ENCODE measurements at regions not wholly inside any gene's neighbourhood (a gene's known extent, or its start where the extent isn't known, plus 50 kb on each side); places are given as distances from the start of the nearest gene placed in this dataset.
"Not testable (repeated sequence)": the region's sequence is repeated elsewhere in the genome, so short reads cannot be mapped to it uniquely, and the experiment has no call there.

DNA sequence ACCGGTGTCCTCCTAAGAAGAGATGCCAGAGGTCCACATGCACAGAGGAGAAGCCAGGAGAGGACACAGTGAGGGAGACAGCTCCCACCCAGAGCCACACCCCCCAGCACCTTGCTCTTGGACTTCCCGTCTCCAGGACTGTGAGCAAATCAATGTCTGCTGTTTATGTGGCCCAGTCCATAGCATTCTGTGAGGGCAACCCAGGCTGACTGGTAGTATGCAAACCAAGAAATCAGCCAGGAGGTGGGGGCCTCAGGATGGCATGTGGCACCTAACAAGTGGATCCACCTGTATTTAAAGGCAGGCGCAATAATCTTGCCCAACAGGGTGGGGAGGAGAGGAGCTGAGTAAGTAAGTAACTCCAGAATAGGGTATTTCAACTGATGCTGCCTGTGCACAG, 136.4 kb downstream of the BRD1 start:
- H3K4me3 Mint-ChIP-seq, result no peak overlapping the region
- H3K4me1 Mint-ChIP-seq, result no peaks in the 10 kb centered on the region
- no peak for DNase-seq (ENCODE audit: low spot score in 2 of 2)
- ATAC-seq (ENCODE audit: low read depth), result no peak
- no peak overlapping the region for H3K27ac Mint-ChIP-seq
- no peaks in the 10 kb centered on the region for H3K9me3 Mint-ChIP-seq
- H3K36me3 Mint-ChIP-seq, result no peaks in the 10 kb centered on the region
- H3K27me3 Mint-ChIP-seq, result peaks cover 21% of the 10 kb centered on the region

DNA sequence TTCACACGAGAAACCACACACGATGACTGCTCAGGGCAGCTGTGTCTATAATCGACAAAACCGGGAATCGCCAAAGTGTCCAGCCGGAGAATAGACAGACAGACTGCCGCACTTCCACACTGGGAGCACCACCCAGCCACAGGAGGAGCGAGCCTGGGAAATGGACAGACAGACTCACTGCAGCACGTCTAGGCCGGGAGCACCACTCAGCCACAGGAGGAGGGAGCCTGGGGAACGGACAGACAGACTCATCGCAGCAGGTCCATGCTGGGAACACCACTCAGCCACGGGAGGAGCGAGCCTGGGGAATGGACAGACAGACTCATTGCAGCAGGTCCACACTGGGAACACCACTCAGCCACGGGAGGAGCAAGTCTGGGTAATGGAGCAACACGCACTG, 137.2 kb downstream of the BRD1 start:
- ATAC-seq (ENCODE audit: low read depth) (no peak), DNase-seq (ENCODE audit: low spot score in 2 of 2) (no peak)
- H3K27me3 Mint-ChIP-seq, result peaks cover 21% of the 10 kb centered on the region
- H3K4me3 Mint-ChIP-seq, result no peak overlapping the region
- H3K9me3 Mint-ChIP-seq, result no peaks in the 10 kb centered on the region
- H3K27ac Mint-ChIP-seq, result no peak overlapping the region
- no peaks in the 10 kb centered on the region for H3K36me3 Mint-ChIP-seq
- no peaks in the 10 kb centered on the region for H3K4me1 Mint-ChIP-seq

DNA sequence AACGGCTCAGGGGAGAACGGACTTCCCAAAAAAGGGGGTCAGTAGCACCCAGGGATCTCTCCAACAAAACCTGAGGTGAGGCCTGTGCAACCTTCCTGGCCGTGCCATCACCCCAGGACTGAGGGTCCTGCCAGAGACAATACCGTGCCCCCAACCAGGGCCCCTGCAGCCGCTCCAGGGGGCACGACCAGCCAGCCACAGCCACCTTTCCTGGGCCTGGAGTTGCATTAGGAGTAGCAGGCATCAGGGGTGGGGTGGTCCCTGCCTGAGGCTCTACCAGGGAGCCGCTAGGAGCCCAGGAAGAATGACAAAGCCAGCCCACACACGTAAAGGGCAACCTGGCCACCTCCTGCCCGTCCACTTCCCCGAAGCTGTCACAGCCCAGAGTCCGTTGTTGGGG, 137.8 kb downstream of the BRD1 start:
- Mint-ChIP-seq H3K4me3 (no peak overlapping the region), H3K9me3 (no peaks in the 10 kb centered on the region), H3K27me3 (peaks cover 21% of the 10 kb centered on the region), H3K27ac (no peak overlapping the region), H3K4me1 (no peaks in the 10 kb centered on the region), H3K36me3 (no peaks in the 10 kb centered on the region)
- ATAC-seq (ENCODE audit: low read depth) (no peak), DNase-seq (ENCODE audit: low spot score in 2 of 2) (no peak)

DNA sequence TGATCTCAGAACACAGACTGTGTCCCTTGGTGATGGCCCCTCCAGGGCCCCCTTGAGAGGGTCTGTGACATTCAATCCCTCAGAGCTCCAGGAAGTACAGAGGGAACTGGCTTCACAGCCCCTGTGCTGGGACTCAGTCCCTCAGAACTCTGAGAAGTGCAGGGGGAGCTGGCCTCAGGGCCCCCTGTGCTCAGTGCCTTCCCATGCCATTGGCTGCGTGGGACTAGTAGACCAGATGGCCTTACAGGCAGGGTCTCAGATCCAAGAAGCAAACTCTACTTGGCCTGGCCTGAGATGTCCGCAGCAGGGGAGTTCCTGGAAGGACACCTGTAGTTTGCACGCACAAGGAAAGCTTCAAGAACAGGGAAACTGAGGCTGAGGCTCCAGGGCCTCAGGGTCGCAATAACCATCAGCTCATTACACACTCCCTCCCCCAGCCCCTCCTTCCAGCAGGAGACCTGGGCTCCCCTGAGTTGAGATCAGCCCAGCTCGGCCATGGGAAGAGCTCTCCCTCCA, 138.4 kb downstream of the BRD1 start:
- no peaks in the 10 kb centered on the region for H3K9me3 Mint-ChIP-seq
- no peaks in the 10 kb centered on the region for H3K36me3 Mint-ChIP-seq
- H3K27me3 Mint-ChIP-seq, result peaks cover 23% of the 10 kb centered on the region
- no peak overlapping the region for H3K4me3 Mint-ChIP-seq
- DNase-seq (ENCODE audit: low spot score in 2 of 2) (no peak), ATAC-seq (ENCODE audit: low read depth) (no peak)
- no peaks in the 10 kb centered on the region for H3K4me1 Mint-ChIP-seq
- H3K27ac Mint-ChIP-seq, result no peak overlapping the region

DNA sequence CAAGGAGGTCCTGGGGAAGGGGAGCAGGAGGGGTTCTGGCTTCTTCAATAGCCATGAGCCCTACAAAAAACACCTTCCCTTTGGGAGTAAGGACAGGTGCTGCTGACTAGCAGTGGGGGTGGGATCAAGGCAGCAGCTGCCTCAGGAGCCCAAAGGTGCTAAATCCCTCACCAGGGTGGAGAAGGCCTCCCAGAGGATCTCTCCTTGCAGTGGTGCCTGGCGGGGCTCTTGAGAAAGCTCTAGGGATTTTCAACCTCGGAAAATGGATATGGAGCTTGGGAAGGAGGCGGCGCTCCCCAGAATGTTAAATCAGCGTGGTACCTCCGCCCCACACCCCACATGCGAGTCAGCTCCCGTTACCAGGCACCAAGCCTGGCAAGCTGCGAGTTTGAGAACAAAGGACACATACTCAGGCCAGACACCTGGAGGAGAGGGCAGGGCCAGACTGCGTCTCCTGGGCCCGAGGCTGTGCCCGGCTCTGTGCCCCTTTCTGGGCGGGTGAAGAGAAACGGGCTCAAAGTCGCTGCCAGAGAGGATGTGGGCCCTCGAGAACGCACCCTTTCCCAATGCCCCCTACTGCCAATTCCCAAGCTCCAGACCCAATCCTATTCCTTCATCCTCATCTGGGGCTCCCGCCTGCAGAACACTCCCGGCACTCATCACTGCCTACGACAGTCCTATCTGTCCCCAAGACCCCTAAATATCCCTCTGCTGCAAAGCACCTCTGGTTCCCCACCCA, 139.0 kb downstream of the BRD1 start:
- no peak for ATAC-seq (ENCODE audit: low read depth)
- Mint-ChIP-seq H3K4me1 (no peaks in the 10 kb centered on the region), H3K4me3 (no peak overlapping the region), H3K36me3 (no peaks in the 10 kb centered on the region), H3K27me3 (peaks cover 23% of the 10 kb centered on the region), H3K27ac (no peak overlapping the region), H3K9me3 (peaks cover 1% of the 10 kb centered on the region)
- DNase-seq (ENCODE audit: low spot score in 2 of 2), result no peak

DNA sequence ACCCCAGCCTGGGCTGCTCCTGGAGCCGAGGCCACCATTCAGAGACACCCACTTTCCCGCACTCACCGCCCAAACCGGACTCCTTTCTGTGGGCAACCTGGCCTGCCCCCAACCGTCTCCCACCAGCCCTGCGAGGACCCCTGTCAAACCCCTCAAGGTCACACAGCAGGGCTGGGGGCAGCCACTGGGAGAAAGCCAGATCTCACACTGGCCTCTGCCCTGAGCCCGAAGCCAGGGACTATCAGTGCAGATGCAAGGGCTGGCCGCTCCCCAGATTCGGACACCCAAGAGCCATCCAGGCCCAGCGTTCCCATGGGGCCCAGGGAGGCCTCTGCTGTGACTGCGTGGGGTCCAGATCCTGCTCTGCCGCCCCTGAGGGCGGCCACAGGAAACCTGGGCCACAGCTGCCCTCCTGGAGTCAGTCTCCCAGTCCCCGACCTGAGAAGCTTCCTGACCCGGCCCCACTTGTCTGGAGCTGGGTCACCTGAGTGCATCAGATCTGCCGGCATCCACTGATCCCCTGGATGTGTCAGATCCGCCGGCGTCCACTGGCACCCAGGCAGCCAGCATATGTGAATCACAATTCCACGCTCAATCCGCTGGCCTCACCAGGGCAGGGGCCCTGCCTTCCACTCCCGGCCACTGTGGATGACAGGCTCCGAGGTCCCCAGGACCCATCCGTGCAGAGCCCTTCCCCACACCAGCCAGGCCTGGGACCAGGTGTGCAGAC, 139.7 kb downstream of the BRD1 start:
- Mint-ChIP-seq H3K27me3 (peaks cover 26% of the 10 kb centered on the region), H3K36me3 (no peaks in the 10 kb centered on the region), H3K9me3 (peaks cover 1% of the 10 kb centered on the region), H3K27ac (no peak overlapping the region), H3K4me1 (no peaks in the 10 kb centered on the region), H3K4me3 (no peak overlapping the region)
- ATAC-seq (ENCODE audit: low read depth) (no peak), DNase-seq (ENCODE audit: low spot score in 2 of 2) (no peak)

DNA sequence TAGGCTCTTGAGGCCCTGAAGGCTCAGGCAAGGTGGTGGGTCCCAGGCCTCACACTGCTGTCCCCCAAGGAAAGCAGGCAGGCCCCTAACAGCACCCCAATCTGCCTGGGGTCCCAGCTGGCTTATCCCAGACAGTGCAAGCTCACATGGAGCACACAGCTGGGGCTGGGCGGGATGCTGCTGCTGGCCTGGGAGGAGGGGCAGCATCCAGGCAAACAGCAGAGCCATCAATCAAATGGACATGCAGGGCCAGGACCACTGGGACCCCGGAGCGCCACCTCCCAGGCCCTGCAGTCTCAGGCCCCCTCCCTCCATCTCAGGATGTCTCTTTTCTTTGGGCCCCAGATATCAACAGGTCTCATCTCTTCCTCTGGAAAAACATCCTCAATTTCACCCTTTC, 140.3 kb downstream of the BRD1 start:
- H3K4me1 Mint-ChIP-seq, result no peaks in the 10 kb centered on the region
- H3K27ac Mint-ChIP-seq, result no peak overlapping the region
- DNase-seq (ENCODE audit: low spot score in 2 of 2) (no peak), ATAC-seq (ENCODE audit: low read depth) (no peak)
- peaks cover 26% of the 10 kb centered on the region for H3K27me3 Mint-ChIP-seq
- H3K9me3 Mint-ChIP-seq, result peaks cover 1% of the 10 kb centered on the region
- H3K4me3 Mint-ChIP-seq, result no peak overlapping the region
- no peaks in the 10 kb centered on the region for H3K36me3 Mint-ChIP-seq

DNA sequence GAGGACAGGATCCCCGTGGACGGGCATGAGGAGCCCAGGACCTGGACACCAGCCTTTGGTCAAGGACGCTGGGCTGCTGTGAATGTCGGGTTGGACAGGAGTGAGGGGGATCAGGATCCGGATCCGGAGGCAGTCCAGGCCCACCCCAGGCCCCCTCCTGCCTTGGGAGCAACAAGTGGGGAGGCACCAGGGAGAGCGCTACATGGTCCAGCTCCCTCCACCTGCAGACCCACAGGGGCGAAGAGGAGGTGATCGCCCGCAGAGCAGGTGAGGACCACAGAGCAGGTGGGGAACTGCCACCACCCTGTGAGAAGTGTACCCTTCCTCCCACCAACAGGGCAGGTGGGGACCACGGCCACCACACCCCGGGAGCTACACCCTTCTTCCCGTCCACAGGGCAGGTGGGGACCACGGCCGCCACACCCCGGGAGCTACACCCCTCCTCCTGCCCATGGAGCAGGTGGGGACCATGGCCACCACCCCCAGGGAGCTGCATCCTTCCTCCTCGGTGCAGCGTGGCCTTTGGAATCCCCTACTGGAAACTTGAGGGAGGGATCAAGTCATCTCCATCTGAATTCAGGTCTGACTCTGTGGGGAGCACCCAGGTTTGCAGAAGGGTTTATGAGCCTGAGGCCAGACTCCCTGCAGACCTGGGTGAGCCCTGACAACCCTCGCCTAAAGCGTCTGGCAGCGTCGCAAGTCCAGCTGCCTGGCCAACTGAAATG, 141.0 kb downstream of the BRD1 start:
- ATAC-seq (ENCODE audit: low read depth), result no peak
- peaks cover 1% of the 10 kb centered on the region for H3K9me3 Mint-ChIP-seq
- H3K4me1 Mint-ChIP-seq, result no peaks in the 10 kb centered on the region
- H3K27ac Mint-ChIP-seq, result no peak overlapping the region
- H3K36me3 Mint-ChIP-seq, result no peaks in the 10 kb centered on the region
- no peak overlapping the region for H3K4me3 Mint-ChIP-seq
- DNase-seq (ENCODE audit: low spot score in 2 of 2), result no peak
- H3K27me3 Mint-ChIP-seq, result peaks cover 24% of the 10 kb centered on the region

DNA sequence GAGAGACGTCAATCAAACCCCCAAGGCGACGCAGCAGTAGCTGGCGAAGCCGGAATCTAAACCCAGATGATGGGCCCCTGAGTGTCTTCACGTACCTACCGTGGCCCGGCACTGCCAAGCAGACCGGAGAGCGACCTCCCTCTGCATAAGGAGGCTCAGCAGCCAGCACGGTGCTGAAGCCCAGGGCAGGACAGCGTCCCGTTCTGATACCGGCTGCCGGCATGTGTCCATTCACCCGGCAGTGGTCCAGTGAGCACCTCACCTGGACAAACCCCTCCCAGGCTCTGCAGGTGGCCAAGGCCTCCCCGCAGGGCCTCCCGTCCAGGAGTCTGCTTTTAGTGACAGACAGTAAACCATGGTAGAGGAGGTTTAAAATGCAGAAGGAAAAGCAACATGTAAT, 142.0 kb downstream of the BRD1 start:
- H3K27me3 Mint-ChIP-seq, result peaks cover 19% of the 10 kb centered on the region
- ATAC-seq (ENCODE audit: low read depth), result no peak
- H3K4me1 Mint-ChIP-seq, result no peaks in the 10 kb centered on the region
- H3K36me3 Mint-ChIP-seq, result no peaks in the 10 kb centered on the region
- no peak overlapping the region for H3K4me3 Mint-ChIP-seq
- H3K27ac Mint-ChIP-seq, result no peak overlapping the region
- peaks cover 1% of the 10 kb centered on the region for H3K9me3 Mint-ChIP-seq
- DNase-seq (ENCODE audit: low spot score in 2 of 2), result no peak

DNA sequence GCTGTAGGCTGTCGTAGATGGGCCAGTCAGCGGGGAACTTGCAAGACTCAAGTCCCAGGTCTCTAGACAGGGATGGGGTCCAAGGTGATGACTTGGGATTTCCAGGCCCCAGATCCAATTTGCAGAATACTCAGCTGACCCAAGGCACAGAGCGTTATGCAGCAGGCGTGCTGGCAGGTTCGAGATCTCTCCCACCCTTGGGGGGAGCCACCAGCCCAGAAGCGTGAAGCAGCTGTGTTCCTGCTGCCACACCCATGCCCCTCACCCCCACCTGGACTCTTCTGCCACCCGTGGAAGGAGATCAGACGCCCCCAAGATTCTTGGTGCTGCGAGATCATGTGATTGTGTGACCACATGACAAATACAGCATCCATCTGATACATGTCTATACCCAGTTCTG, 142.6 kb downstream of the BRD1 start:
- DNase-seq (ENCODE audit: low spot score in 2 of 2) (no peak), ATAC-seq (ENCODE audit: low read depth) (no peak)
- Mint-ChIP-seq H3K36me3 (no peaks in the 10 kb centered on the region), H3K4me1 (no peaks in the 10 kb centered on the region), H3K9me3 (peaks cover 1% of the 10 kb centered on the region), H3K4me3 (no peak overlapping the region), H3K27ac (no peak overlapping the region), H3K27me3 (peaks cover 14% of the 10 kb centered on the region)

DNA sequence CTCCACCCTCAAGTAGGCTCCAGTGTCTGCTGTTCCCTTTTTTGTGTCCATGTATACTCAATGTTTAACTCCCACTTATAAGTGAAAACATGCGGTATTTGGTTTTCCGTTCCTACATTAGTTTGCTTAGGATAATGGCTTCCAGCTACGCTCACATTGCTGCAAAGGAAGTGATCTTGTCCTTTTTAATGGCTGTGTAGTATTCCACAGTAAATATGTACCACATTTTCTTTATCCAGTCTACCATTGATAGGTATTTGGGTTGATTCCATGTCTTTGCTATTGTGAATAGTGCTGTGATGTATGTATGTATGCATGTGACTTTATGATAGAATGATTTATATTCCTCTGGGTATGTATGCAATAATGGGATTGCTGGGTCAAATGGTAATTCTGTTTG, 144.6 kb downstream of the BRD1 start:
- ATAC-seq (ENCODE audit: low read depth), result no peak
- DNase-seq (ENCODE audit: low spot score in 2 of 2), result no peak
- H3K4me1 Mint-ChIP-seq, result no peaks in the 10 kb centered on the region
- H3K4me3 Mint-ChIP-seq, result no peak overlapping the region
- peaks cover 14% of the 10 kb centered on the region for H3K27me3 Mint-ChIP-seq
- H3K27ac Mint-ChIP-seq, result no peak overlapping the region
- no peaks in the 10 kb centered on the region for H3K36me3 Mint-ChIP-seq
- peaks cover 1% of the 10 kb centered on the region for H3K9me3 Mint-ChIP-seq

DNA sequence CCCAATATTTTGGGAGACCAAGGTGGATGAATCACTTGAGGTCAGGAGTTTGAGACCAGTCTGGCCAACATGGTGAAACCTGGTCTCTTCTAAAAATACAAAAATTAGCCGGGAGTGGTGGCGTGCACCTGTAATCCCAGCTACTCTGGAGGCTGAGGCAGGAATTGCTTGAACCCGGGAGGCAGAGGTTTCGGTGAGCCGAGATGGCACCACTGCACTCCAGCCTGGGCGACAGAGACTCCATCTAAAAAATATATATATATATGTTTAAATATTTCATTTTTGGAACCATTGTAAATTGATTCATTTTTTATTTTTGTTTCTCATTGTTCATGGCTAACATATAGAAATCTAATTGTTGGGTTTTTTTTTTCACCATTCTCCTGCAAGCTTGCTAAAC, 146.9 kb downstream of the BRD1 start:
- not testable (repeated sequence) for H3K27ac Mint-ChIP-seq; DNase-seq (ENCODE audit: low spot score in 2 of 2); H3K36me3 Mint-ChIP-seq; H3K4me1 Mint-ChIP-seq; H3K9me3 Mint-ChIP-seq; ATAC-seq (ENCODE audit: low read depth); H3K4me3 Mint-ChIP-seq; H3K27me3 Mint-ChIP-seq

DNA sequence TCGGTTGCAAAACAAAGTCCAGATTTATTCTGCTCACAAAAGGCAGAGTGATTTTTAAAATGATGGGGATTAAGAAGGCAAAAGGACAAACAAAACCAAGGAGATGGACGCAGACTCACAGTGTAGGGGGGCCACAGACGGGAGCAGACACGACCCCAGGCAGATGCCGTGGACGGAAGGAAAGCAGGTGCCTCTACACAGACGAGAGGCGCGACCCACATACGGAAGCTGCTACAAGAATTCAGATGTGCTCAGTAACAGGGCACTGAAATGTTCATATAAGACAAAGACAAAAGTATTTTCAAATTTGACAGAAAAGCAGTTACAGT, 148.9 kb downstream of the BRD1 start:
- H3K4me3 Mint-ChIP-seq, result no peak overlapping the region
- no peaks in the 10 kb centered on the region for H3K4me1 Mint-ChIP-seq
- no peak for DNase-seq (ENCODE audit: low spot score in 2 of 2)
- no peak for ATAC-seq (ENCODE audit: low read depth)
- H3K9me3 Mint-ChIP-seq, result no peaks in the 10 kb centered on the region
- H3K27me3 Mint-ChIP-seq, result peaks cover 10% of the 10 kb centered on the region
- H3K27ac Mint-ChIP-seq, result no peak overlapping the region
- H3K36me3 Mint-ChIP-seq, result no peaks in the 10 kb centered on the region

DNA sequence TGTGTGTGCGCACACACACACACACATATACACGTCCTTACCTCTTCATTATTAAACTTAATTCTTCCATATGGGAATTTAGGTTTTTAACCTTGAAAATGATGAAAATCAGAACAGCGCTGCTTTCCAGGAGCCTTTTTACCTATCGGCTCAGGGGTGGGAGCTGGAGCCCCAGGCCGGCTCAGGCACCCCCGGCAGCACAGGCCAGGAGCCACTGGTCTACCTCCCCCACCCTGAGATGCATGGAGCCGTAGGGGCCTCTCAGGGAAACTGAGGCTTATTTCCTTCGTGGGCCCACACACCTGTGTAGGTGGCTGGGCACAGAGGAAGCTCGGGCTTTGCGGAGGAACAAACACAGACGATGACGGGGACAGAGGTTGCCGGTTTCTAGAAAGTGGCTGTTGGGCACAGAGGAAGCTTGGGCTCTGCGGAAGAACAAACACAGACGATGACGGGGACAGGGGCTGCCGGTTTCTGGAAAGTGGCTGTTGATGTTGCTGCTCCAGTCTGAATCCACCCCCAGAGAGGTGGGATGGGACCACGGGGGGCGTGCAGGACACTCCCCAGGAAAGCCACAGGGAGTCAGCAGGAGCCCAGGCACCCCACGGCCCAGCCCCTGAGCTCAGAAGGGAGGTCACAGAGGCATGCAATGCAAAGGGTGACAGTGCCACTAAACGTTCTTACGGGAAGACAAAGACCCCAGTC, 149.4 kb downstream of the BRD1 start:
- Mint-ChIP-seq H3K9me3 (no peaks in the 10 kb centered on the region), H3K36me3 (no peaks in the 10 kb centered on the region), H3K4me1 (no peaks in the 10 kb centered on the region), H3K4me3 (no peak overlapping the region), H3K27ac (no peak overlapping the region), H3K27me3 (peaks cover 10% of the 10 kb centered on the region)
- ATAC-seq (ENCODE audit: low read depth) (no peak), DNase-seq (ENCODE audit: low spot score in 2 of 2) (no peak)
